Ishikawa (cell line): ENCODE measurements at regions not wholly inside any gene's neighbourhood (a gene's known extent, or its start where the extent isn't known, plus 50 kb on each side); places are given as distances from the start of the nearest gene placed in this dataset.

Experiments
- CEBPB ChIP-seq: IDR thresholded peaks from 2 replicates; pipeline ENCODE4 v1.6.1; 2012
- FOXM1 ChIP-seq: IDR thresholded peaks from 2 replicates; pipeline ENCODE4 v1.6.1; 2012; ENCODE audit warnings: low read depth, borderline replicate concordance
- TAF1 ChIP-seq: IDR thresholded peaks from 2 replicates; pipeline ENCODE4 v1.6.1; 2012; ENCODE audit warnings: low read depth, mild to moderate bottlenecking

- TF ChIP-seq TAF1 (no peak; the same call in 1 of the 2 replicates), FOXM1 (no peak), CEBPB (no peak)
These were observed 145.5 kb upstream of the UMPS start for GRCh38 chr3:124584552-124585391.
